ENCODE measurements at regions not wholly inside any gene's neighbourhood (a gene's known extent, or its start where the extent isn't known, plus 50 kb on each side); places are given as distances from the start of the nearest gene placed in this dataset.

DNA sequence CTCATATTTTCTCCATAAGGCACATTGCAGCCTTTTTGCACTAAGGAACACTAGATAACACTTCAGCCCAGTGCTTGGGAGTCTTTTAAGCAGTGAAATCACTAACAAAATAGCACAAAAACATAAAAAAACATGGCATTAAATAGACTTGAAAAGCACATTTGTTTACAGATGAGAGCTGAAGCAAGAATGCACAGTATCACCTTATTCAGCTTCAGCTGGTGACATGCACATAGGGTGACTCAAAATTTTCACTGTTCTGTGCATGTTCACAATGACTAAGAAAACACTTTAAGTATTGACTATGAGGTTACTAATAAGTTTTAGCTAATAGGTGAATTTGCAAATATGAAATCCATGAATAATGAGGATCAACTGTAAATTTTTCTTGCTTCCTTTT lies 293.9 kb upstream of the TARS1 start:
- DNase-seq (ENCODE audit: low read depth in 2 of 2), result no peak

DNA sequence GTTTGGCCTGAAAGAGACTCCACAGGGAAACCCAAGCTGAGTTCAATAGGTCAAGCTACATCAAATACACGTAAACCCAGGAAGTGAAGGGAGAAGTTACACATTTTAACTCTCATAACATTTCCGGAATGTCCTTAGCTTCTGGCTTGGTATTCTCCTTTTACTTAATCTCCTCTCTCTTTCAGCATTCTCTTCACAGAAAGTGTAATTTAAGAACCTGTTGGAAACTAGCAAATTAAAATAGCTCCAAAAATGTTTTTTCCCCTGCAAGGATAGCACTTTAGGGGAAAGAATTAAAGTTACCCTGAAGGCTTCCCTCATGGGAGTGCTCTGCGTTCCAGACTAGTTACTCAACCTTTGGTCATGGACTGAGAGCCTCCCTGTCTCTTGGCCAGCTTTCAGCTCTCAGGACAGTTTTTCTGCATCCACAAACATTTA lies 292.7 kb upstream of the TARS1 start:
- DNase-seq (ENCODE audit: low read depth in 2 of 2), result no peak

DNA sequence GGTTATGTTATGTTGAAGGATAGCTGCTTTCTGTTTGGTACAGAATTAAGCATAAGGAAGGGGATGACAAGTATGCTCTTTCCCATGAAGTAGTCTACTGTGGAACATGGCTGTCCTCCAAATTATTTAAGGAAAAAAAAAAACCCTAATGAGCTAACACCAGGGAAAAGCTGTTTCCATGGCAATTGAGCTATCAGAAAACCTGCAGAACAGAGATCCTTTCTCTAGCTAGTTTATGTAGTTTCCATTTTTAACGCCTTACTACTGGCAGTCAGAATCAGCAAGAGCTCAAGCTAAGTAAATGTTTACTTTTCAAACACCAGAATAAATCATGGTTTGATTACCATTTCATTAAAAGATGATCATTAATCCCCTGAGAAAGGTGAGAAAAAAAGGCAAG lies 287.4 kb upstream of the TARS1 start:
- no peak for DNase-seq (ENCODE audit: low read depth in 2 of 2)

DNA sequence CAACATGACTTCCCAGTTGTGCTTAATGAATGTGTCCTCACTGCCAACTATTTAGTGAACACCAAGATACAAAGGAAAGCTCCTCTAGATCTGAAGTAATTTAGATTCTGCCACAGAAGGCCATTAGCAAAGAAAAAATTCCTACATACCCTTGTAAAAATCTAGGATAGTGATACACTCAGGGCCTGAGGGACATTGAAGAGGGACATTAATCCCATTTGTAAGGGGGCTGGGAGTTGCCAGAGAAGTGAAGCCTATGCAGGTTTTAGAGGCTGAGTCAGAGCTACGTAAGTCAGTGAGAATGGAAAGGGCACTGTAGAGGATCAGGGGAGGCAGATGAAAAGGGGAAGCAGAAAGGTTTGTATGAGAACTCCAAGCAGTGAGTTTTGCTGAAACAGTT lies 286.9 kb upstream of the TARS1 start:
- no peak for DNase-seq (ENCODE audit: low read depth in 2 of 2)

DNA sequence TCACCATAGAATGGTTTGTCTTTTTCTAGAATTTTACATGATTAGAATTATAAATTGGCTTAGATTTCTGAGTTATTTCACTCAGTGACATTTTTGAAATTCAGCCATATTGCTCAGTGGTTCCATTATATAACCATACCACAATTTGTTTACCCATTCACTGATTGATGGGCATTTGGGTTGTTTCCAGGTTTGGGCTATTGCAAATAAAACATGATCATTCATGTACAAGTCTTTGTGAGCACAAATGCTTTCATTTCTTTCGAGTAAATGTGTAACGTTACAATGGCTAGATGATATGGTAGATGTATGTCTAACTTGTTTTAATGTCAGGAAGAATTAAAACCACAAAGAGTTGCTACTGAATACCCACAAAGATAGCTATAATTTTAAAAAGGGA lies 279.9 kb upstream of the TARS1 start:
- DNase-seq (ENCODE audit: low read depth in 2 of 2), result no peak

DNA sequence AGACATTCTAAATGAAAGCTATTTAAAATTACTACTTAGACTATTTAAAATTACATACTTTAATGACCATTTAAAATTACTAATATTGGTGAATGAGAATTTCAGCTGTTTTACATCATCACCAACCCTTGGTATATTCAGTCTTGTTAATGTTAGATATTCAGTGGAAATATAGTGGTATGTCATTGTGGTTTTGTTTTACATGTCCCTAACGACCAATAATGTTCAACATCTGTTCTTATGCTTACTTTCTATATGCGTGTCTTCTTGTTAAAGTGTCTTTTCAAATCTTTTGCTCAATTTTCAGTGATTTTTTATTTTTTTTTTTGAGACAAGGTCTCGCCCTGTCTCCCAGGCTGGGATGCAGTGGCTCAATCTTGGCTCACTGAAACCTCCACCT lies 279.3 kb upstream of the TARS1 start:
- no peak for DNase-seq (ENCODE audit: low read depth in 2 of 2)

DNA sequence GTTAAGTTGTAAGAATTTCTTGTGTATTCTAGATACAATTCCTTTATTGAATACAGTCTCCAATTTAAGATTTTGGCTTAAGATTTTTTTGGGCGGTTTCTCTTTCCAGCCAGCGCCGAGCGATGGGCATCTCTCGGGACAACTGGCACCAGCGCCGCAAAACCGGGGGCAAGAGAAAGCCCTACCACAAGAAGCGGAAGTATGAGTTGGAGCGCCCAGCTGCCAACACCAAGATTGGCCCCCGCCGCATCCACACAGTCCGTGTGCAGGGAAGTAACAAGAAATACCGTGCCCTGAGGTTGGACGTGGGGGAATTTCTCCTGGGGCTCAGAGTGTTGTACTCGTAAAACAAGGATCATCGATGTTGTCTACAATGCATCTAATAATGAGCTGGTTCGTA lies 278.7 kb upstream of the TARS1 start:
- no peak for DNase-seq (ENCODE audit: low read depth in 2 of 2)

DNA sequence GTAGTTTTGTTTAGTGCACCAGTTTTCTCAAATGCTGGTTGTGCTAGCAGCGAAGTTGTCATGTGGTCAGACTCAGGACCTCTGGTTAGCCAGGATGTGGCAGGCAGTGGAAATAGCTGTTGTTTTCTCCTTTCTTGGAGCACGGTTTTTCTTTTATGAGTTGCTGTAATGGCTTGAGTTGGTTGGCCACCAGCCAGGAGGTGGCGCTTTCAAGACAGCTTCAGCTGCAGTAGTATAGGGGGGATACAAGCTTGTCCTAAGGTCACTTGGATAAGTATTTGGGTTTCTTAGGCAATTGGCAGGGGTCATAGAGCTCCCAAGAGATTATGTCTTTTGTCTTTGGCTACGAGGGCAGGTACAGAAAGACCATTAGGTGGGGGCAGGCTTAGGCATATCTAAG lies 274.2 kb upstream of the TARS1 start:
- peak in 1 of 2 donors; percentile 28 for DNase-seq (ENCODE audit: low read depth in 2 of 2)

DNA sequence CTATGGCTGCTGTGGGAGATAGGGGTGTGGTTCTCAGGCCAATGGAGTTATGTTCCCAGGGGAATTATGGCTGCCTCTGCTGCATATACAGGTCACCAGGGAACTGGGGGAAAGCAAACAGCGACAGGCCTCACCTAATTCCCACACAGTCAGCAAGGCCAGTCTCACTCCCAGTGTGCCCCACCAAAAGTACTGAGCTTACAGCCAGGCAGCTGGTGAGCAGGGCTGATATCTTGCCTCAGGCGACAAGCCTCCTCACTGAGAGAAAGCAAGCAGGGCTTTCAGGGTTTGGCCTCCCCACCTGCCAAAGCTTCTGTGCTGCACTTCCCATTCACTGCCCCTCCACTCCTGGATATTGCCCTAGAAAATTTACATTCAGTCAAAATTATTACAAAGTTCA lies 273.8 kb upstream of the TARS1 start:
- no peak for DNase-seq (ENCODE audit: low read depth in 2 of 2)

DNA sequence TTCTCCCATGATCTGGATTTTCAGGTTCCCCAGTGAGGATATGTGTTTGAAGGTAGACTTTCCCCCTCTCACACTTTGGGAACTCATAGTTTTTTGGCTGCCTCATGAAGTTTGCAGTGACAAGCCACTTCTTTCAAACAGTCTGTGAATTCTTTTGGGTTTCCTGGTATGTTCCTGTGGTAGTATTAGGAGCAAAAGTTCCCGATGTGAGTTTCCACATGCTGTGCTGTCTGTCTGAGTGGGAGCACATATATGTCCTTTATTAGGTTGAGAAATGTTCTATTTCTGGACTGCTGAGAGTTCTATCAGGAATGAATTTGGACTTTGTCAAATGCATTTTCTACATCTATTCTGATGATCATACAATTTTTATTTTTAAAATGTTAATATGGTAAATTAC lies 273.2 kb upstream of the TARS1 start:
- DNase-seq (ENCODE audit: low read depth in 2 of 2), result no peak

DNA sequence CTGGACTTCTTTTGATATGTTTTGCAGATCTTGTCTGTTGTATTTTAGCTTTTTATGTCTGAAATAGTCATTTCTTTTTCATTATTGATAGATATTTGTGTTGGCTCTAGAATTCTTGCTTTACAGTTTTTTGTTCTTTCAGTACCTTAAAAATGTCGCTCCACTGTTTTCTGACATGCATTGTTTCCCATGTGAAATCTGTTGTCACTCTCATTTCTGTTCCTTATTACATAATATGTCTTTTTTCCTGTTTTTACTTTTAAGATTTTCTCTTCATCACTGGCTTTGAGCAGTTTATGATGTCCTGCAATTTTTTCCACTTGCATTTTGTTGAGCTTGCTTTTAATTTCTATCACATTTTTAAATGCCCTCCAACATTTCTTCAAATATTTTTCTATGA lies 270.4 kb upstream of the TARS1 start:
- DNase-seq (ENCODE audit: low read depth in 2 of 2), result no peak

DNA sequence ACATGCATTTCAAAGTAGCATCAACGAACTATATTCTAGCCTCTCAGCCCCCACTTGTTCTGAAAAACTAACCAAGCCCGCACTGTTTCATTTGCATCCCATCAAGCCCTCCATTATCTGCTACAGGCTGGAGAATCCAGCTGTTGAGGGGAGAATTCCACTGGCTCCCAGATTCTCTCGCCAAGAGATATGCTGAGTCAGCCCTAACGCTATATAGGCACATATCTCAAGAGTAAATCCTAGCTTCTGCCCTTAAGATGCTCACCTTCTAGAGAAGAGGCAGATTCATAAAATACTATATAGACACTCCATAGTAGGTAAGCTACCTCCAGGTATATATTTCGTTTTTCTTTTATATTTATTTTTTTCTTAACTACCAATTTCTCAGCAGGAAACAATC lies 266.4 kb upstream of the TARS1 start:
- DNase-seq (ENCODE audit: low read depth in 2 of 2), result no peak

DNA sequence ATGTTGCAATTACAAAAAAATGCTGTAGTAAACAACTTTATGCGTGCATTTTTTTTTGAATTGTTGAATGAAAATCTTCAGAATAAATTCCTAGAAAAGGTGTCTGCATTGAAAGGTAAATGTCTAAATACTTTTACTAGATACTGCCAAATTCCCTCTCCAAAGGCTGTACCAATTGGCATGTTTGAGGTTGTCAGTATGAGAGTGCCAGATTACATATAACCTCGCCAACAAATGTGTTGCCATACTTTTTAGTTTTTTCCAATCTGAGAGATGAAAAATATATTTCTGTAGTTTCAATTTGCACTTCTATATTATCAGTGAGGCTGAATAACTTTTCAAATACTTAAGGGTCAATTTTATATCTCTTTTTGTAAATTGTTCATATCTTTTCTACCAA lies 261.5 kb upstream of the TARS1 start:
- no peak for DNase-seq (ENCODE audit: low read depth in 2 of 2)

DNA sequence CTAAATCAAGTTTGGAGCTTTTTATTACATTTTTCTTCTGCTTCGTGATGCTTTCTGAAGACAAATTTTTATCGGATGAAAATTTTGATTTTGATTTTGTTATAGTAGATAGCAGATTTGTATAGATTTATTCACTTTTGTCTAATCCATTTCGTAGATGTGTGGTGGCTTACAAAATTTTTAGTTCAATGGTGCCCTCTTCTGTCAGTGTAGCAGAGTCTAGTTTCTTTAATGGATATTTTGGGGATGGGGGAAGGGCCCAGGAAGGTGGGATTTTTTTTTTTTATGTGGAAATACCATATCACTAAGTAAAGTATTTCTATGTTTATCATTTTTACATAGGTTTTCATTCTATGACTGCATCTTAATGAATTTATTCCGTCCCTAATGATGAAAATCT lies 259.9 kb upstream of the TARS1 start:
- peak in 1 of 2 donors; percentile 28 for DNase-seq (ENCODE audit: low read depth in 2 of 2)

DNA sequence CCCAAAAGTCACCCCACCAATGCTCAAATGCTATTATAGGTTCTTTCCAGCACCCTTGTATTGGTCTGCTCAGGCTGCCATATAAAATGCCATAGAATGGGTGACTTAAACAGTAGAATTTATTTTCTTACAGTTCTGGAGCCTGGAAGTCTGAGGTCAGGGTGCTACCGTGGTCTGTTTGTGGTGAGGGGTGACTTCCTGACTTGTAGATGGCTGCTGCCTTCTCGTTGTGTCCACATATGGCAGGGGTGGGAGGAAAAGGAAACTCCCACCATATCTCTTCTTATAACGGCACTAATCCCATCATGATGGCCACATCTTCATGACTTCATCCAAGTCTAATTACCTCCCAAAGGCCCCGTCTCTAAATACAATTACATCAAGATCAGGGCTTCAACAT lies 257.8 kb upstream of the TARS1 start:
- no peak for DNase-seq (ENCODE audit: low read depth in 2 of 2)

DNA sequence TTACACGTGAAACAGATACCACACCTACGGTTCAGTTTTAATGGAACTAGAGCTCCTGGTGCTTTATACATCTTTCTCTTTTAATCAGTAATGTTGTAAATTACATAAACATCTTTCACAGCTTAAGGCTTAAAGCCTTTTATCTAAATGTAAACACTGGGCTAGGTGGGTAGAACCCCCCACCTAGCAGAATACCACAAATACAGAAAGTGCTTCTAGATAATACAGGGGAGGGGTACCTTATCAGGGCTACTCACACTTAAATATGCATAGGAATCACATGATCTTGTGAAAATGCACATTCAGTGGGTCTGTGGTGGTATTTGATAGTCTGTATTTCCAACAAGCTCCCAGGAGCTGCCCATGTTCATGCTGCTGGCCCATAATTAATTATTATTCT lies 256.4 kb upstream of the TARS1 start:
- DNase-seq (ENCODE audit: low read depth in 2 of 2), result no peak

DNA sequence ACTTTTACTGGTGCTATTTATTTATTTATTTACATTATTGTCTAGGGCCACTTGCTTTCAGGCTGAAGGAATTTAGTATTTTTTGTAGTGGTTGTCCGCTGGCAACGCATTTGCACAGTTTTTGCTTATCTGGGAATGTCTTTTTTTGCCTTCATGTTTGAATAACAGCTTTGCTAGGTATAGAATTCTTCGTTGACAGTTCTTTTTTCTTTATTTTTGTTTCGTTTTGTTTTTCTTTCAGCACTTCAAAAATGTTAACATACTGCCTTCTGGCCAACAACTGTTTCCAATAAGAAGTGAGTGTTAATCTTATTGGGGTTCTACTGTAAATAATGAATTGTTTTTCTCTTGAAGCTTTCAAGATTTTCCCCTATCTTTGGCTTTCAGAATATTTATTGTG lies 252.7 kb upstream of the TARS1 start:
- DNase-seq (ENCODE audit: low read depth in 2 of 2), result no peak

DNA sequence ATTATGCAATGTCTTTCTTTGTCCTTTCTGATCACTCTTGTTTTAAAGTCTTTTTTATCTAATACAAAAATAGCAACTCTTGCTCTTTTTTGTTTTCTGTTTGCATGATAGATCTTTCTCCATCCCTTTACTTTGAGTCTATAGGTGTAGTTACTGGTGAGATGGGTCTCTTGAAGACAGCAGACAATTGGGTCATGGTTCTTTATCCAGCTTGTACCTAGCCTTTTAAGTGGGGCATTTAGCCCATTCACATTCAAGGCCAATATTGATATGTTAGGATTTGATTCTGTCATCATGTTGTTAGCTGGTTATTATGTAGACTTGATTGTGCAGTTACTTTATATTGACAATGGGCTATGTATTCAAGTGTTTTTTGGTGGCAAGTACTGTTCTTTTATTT lies 245.9 kb upstream of the TARS1 start:
- no peak for DNase-seq (ENCODE audit: low read depth in 2 of 2)

DNA sequence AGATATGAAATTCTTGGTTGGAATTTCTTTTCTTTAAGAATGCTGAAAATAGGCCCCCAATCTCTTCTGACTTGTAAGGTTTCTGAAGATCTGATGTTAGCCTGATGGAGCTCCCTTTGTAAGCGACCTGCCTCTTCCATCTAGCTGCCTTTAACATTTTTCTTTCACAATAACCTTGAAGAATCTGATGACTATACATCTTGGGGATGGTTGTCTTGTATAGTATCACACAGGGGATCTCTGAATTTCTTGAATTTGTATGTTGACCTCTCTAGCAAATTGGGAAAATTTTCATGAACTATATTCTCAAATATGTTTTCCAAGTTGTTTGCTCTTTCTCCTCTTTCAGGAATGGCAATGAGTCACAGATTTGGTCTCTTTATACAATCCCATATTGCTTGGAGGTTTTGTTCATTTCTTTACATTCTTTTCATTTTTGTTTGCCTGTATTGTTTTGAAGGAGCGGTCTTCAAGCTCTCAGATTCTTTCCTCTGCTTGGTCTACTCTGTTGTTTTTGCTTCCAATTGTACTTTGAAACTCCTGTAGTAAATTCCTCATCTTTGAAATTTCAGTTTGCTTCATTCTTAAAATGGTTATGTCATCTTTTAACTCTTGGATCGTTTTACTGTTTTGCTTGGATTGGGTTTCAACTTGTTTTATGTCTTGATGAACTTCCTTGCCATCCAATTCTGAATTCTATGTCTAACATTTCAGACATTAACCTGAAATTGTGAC lies 245.2 kb upstream of the TARS1 start:
- no peak for DNase-seq (ENCODE audit: low read depth in 2 of 2)

DNA sequence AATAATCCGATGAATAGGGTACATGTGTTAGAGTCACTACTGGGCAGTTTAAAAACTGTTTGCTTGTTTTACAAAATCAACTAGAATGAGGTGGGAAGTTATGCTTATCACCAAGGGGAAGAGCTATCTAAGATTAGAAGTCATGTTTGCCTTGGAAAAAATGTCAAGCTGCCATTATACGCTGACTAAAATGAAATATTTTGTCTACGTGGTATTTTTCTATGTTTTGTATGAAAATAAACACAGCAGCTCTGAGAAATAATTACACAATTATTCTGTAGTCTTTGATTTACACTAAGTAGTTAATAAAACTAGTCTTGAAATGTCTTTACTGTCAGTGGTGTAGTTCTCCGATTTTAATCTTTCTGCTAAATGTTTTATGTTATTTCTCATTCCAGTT lies 241.9 kb upstream of the TARS1 start:
- no peak for DNase-seq (ENCODE audit: low read depth in 2 of 2)

DNA sequence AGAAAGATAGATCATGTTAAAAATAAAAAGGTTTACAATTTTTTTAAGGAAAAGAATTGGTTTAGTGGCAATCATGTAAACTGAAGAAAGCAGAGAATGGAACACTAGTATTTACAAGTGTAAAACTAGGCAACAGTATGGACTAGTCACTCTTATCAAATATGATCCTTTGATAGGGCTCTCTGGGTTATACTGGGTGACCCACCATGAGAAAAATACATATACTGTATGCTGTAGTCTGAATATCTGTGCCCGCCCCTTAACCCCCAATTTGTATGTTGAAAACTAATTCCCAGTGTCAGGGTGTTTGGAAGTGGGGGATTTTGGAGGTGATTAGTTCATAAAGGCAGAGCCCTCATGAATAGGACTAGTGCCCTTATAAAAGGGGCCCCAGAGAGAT lies 236.8 kb upstream of the TARS1 start:
- no peak for DNase-seq (ENCODE audit: low read depth in 2 of 2)

DNA sequence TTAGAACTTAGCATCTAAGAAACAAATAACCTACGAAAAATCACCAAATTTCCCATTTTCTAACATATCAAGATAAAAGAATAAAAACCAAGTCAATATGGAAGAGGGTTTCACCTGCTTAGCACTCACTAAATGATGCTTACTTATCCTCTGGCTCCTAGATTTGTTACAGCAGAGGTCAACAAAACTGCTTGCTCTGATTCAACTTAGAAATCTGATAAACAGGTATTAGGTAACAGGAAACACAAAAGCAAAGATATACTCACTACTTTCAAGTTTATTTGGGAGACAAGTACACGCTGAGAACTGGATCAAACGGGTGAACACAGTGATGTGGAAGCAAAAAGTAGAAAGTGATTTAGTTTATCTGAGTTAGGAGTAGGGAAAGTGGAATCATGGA lies 235.7 kb upstream of the TARS1 start:
- no peak for DNase-seq (ENCODE audit: low read depth in 2 of 2)

DNA sequence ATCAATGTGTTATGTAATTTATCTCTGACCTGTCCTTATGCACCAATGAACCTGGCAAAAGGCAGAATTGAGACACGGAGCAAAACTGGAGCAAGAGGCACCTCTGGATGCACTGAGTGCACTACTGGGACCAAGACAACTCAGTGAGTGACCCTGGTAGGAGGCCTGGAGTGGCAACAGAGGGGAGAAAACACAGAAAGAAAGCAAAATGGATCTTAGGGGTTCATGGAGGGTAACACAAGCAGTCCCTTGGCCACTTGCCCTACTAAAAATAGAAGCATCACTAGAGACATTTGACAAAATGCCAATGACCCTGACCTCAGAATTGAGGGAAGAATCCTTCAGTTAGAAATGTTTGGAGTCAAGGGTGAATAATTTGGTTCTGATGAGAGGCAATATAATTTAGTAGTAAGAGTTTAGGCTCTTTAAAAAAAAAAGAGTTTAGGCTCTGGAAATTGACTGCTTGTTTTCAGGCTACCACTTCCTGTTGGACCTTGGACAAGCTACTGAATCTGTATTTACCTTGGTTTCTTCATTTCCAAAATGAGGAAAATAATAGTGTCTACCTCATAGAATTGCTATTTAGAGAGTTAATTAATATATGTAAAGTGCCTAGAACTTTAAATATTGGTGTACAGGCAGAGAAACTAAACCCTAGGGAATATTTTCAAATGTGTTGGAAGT lies 234.9 kb upstream of the TARS1 start:
- no peak for DNase-seq (ENCODE audit: low read depth in 2 of 2)
